ENCODE measurements at regions not wholly inside any gene's neighbourhood (a gene's known extent, or its start where the extent isn't known, plus 50 kb on each side); places are given as distances from the start of the nearest gene placed in this dataset.

- no peak for DNase-seq (ENCODE audit: low read depth in 3 of 3)
Observed at GRCh38 chr10:123454987-123455386, 211.2 kb upstream of the GPR26 start.

GRCh38 chr10:123455861-123456260, 210.3 kb upstream of the GPR26 start:
- DNase-seq (ENCODE audit: low read depth in 3 of 3): no peak

- no peak for DNase-seq (ENCODE audit: low read depth in 3 of 3)
Observed at GRCh38 chr10:123458933-123459332, 207.2 kb upstream of the GPR26 start.

GRCh38 chr10:123459371-123460091, 206.6 kb upstream of the GPR26 start:
- no peak for DNase-seq (ENCODE audit: low read depth in 3 of 3)

GRCh38 chr10:123462246-123462645, 203.9 kb upstream of the GPR26 start:
- no peak for DNase-seq (ENCODE audit: low read depth in 3 of 3)

- DNase-seq (ENCODE audit: low read depth in 3 of 3): no peak
Observed at GRCh38 chr10:123462756-123463155, 203.4 kb upstream of the GPR26 start.

- no peak for DNase-seq (ENCODE audit: low read depth in 3 of 3)
Observed at GRCh38 chr10:123463181-123463580, 203.0 kb upstream of the GPR26 start.

GRCh38 chr10:123463698-123464097, 202.5 kb upstream of the GPR26 start:
- DNase-seq (ENCODE audit: low read depth in 3 of 3): no peak

- no peak for DNase-seq (ENCODE audit: low read depth in 3 of 3)
Observed at GRCh38 chr10:123464430-123465323, 201.5 kb upstream of the GPR26 start.

GRCh38 chr10:123470336-123470921, 195.7 kb upstream of the GPR26 start:
- no peak for DNase-seq (ENCODE audit: low read depth in 3 of 3)

- DNase-seq (ENCODE audit: low read depth in 3 of 3): no peak
Observed at GRCh38 chr10:123471811-123472210, 194.3 kb upstream of the GPR26 start.

GRCh38 chr10:123472606-123473005, 193.5 kb upstream of the GPR26 start:
- no peak for DNase-seq (ENCODE audit: low read depth in 3 of 3)

- DNase-seq (ENCODE audit: low read depth in 3 of 3): no peak
Observed at GRCh38 chr10:123474700-123475099, 191.5 kb upstream of the GPR26 start.

GRCh38 chr10:123475466-123475865, 190.7 kb upstream of the GPR26 start:
- no peak for DNase-seq (ENCODE audit: low read depth in 3 of 3)

GRCh38 chr10:123478116-123478515, 188.0 kb upstream of the GPR26 start:
- DNase-seq (ENCODE audit: low read depth in 3 of 3): no peak

- DNase-seq (ENCODE audit: low read depth in 3 of 3): no peak
Observed at GRCh38 chr10:123479640-123480039, 186.5 kb upstream of the GPR26 start.

GRCh38 chr10:123480344-123480743, 185.8 kb upstream of the GPR26 start:
- no peak for DNase-seq (ENCODE audit: low read depth in 3 of 3)

GRCh38 chr10:123480845-123481244, 185.3 kb upstream of the GPR26 start:
- no peak for DNase-seq (ENCODE audit: low read depth in 3 of 3)

- DNase-seq (ENCODE audit: low read depth in 3 of 3): no peak
Observed at GRCh38 chr10:123484722-123485121, 181.4 kb upstream of the GPR26 start.

GRCh38 chr10:123485341-123485960, 180.7 kb upstream of the GPR26 start:
- no peak for DNase-seq (ENCODE audit: low read depth in 3 of 3)

- no peak for DNase-seq (ENCODE audit: low read depth in 3 of 3)
Observed at GRCh38 chr10:123488436-123488835, 177.7 kb upstream of the GPR26 start.

- DNase-seq (ENCODE audit: low read depth in 3 of 3): no peak
Observed at GRCh38 chr10:123491364-123491763, 174.8 kb upstream of the GPR26 start.

All from stimulated activated CD4-positive, alpha-beta T cell treated with anti-CD3 and anti-CD28 coated beads, TNF-alpha, amount 100 ng/mL, for 48 hours (primary cell).